Fibroblast of lung (primary cell): ENCODE measurements at regions not wholly inside any gene's neighbourhood (a gene's known extent, or its start where the extent isn't known, plus 50 kb on each side); places are given as distances from the start of the nearest gene placed in this dataset.

Experiments used
- DNase-seq, 2 donors: peaks; one replicate each; pipeline versions ENCODE4 v3.0.0 to v3.0.0-alpha.2; 2010; ENCODE audit warnings: low read depth in 2 of 2
- H2AFZ ChIP-seq: 2 replicates; pipeline ENCODE4 v1.5.1; 2012; ENCODE audit warnings: low read length, control low read depth, inconsistent platforms
- H3K27ac ChIP-seq: 2 replicates; pipeline ENCODE4 v1.5.1; 2011; ENCODE audit warnings: low read length, control low read depth; ENCODE audit not compliant: insufficient read depth
- H3K27me3 ChIP-seq: 2 replicates; pipeline ENCODE4 v1.5.1; 2011; ENCODE audit warnings: mild to moderate bottlenecking, low read length; ENCODE audit not compliant: control insufficient read depth, insufficient read depth
- H3K36me3 ChIP-seq: 2 replicates; pipeline ENCODE4 v1.5.1; 2011; ENCODE audit warnings: low read length; ENCODE audit not compliant: control insufficient read depth, insufficient read depth
- H3K4me1 ChIP-seq: 2 replicates; pipeline ENCODE4 v1.5.1; 2011; ENCODE audit warnings: low read length; ENCODE audit not compliant: control insufficient read depth, insufficient read depth; ENCODE audit errors: extremely low read depth
- H3K4me2 ChIP-seq: 2 replicates; pipeline ENCODE4 v1.5.1; 2011; ENCODE audit warnings: low read length, control low read depth; ENCODE audit not compliant: insufficient read depth; ENCODE audit errors: extremely low read depth
- H3K4me3 ChIP-seq, 4 experiments: fragments of 200-600 bp in 1 of 4; sonication (generic) in 1 of 4; replicated peaks in 1 of 4; 2 replicates each; pipeline ENCODE4 v1.5.1; 2011 to 2016; ENCODE audit warnings: low read length in 4 of 4, low read depth in 3 of 4, mild to moderate bottlenecking in 3 of 4, control low read depth in 2 of 4, inconsistent platforms in 1 of 4, mixed read lengths in 1 of 4; ENCODE audit not compliant: insufficient read depth in 1 of 4; ENCODE audit errors: control extremely low read depth in 1 of 4
- H3K79me2 ChIP-seq: 2 replicates; pipeline ENCODE4 v1.5.1; 2012; ENCODE audit warnings: mild to moderate bottlenecking, low read length, inconsistent platforms; ENCODE audit not compliant: control insufficient read depth, insufficient read depth
- H3K9ac ChIP-seq: 2 replicates; pipeline ENCODE4 v1.5.1; 2011; ENCODE audit warnings: mild to moderate bottlenecking, low read length, control low read depth; ENCODE audit not compliant: insufficient read depth
- H3K9me3 ChIP-seq: 2 replicates; pipeline ENCODE4 v1.5.1; 2012; ENCODE audit warnings: low read depth, low read length; ENCODE audit not compliant: control insufficient read depth, insufficient read depth
- H4K20me1 ChIP-seq: 2 replicates; pipeline ENCODE4 v1.5.1; 2011; ENCODE audit warnings: low read length; ENCODE audit not compliant: control insufficient read depth, insufficient read depth; ENCODE audit errors: extremely low read depth
- CTCF ChIP-seq, 2 donors: IDR thresholded peaks in 1 of 2; conservative IDR thresholded peaks in 1 of 2; 1 replicate in 1 of 2; 2 replicates in 1 of 2; pipeline ENCODE4 v1.5.1; 2011 to 2012; ENCODE audit warnings: low read length in 2 of 2, control low read depth in 1 of 2, inconsistent platforms in 1 of 2, low read depth in 1 of 2, mild to moderate bottlenecking in 1 of 2
- EZH2 ChIP-seq: IDR thresholded peaks from 2 replicates; pipeline ENCODE4 v1.5.1; 2012; ENCODE audit warnings: low read length, control low read depth, mild to moderate bottlenecking; ENCODE audit errors: missing control alignments

GRCh38 chr5:67283988-67284487 lies 87.4 kb upstream of the CD180 start:
- DNase-seq: no peak
- Histone ChIP-seq H3K27ac (no peak overlapping the region), H3K36me3 (no peaks in the 10 kb centered on the region), H3K9me3 (no peaks in the 10 kb centered on the region), H2AFZ (no peak overlapping the region), H4K20me1 (no peaks in the 10 kb centered on the region), H3K4me1 (peaks cover 3% of the 10 kb centered on the region), H3K79me2 (no peaks in the 10 kb centered on the region), H3K27me3 (no peaks in the 10 kb centered on the region), H3K9ac (no peak overlapping the region), H3K4me3 (no peak overlapping the region), H3K4me2 (no peak overlapping the region)
- TF ChIP-seq EZH2: no peak

GRCh38 chr5:67283275-67283987 lies 86.8 kb upstream of the CD180 start:
- no peak overlapping the region for H2AFZ ChIP-seq

GRCh38 chr5:67281874-67282273 lies 85.3 kb upstream of the CD180 start:
- Histone ChIP-seq H3K27me3 (no peaks in the 10 kb centered on the region), H3K9ac (no peak overlapping the region), H3K4me3 (no peak overlapping the region), H3K4me2 (no peak overlapping the region), H4K20me1 (no peaks in the 10 kb centered on the region), H3K9me3 (no peaks in the 10 kb centered on the region), H3K27ac (no peak overlapping the region), H3K79me2 (no peaks in the 10 kb centered on the region), H3K36me3 (no peaks in the 10 kb centered on the region), H3K4me1 (no peaks in the 10 kb centered on the region), H2AFZ (no peak overlapping the region)
- no peak for TF ChIP-seq CTCF (conservative IDR thresholded peaks at IDR 0.05 in 1 of 2, IDR thresholded peaks at IDR 0.05 in 1 of 2; ENCODE audit: low read depth in 1 of 2, low read length in 2 of 2)
- TF ChIP-seq EZH2: no peak
- no peak for DNase-seq

More at GRCh38 chr5:67283275-67283987, 86.8 kb upstream of the CD180 start:
- H3K4me3 ChIP-seq: no peak overlapping the region
- no peaks in the 10 kb centered on the region for H4K20me1 ChIP-seq
- no peaks in the 10 kb centered on the region for H3K79me2 ChIP-seq
- TF ChIP-seq EZH2: no peak
- no peak for TF ChIP-seq CTCF (conservative IDR thresholded peaks at IDR 0.05 in 1 of 2, IDR thresholded peaks at IDR 0.05 in 1 of 2; ENCODE audit: low read depth in 1 of 2, low read length in 2 of 2)
- no peak overlapping the region for H3K27ac ChIP-seq
- no peak overlapping the region for H3K9ac ChIP-seq
- H3K9me3 ChIP-seq: no peaks in the 10 kb centered on the region
- H3K27me3 ChIP-seq: no peaks in the 10 kb centered on the region
- no peak overlapping the region for H3K4me2 ChIP-seq
- peaks cover under 1% of the 10 kb centered on the region for H3K4me1 ChIP-seq
- no peaks in the 10 kb centered on the region for H3K36me3 ChIP-seq
- DNase-seq: no peak
